ENCODE measurements at regions not wholly inside any gene's neighbourhood (a gene's known extent, or its start where the extent isn't known, plus 50 kb on each side); places are given as distances from the start of the nearest gene placed in this dataset.
"Not testable (repeated sequence)": the region's sequence is repeated elsewhere in the genome, so short reads cannot be mapped to it uniquely, and the experiment has no call there.

DNA sequence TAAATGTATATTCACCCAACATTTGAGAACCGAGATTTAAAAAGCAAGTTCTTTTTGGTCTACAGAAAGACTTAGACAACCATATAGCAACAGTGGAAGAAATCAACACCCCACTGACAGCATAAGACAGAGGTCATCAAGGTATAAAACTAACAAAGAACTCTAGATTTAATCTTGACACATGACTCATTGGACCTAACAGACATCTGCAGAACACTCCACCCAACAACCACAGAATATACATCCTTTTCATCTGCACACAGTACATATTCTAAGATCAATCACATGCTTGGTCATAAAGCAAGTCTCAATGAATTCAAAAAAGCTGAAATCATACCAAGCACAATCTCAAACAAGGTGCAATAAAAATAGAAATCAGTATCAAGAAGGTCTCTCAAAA is 65.8 kb downstream of the SPIN4 start:
- Histone ChIP-seq H3K9me3 (ENCODE audit: low read length) (no peaks in the 10 kb centered on the region), H3K4me2 (ENCODE audit: low read depth, low read length, poor library complexity, severe bottlenecking) (no peak overlapping the region), H3K4me3 (ENCODE audit: low read length) (no peak overlapping the region), H4K20me1 (ENCODE audit: insufficient read depth, low read depth, low read length) (no peaks in the 10 kb centered on the region), H3K9ac (ENCODE audit: low read length) (no peak overlapping the region), H3K9me2 (replicated peaks; ENCODE audit: insufficient read depth, low read length) (no peaks in the 10 kb centered on the region), H3K79me2 (ENCODE audit: low read length) (no peaks in the 10 kb centered on the region), H3K27ac (ENCODE audit: low read length) (no peak overlapping the region), H3K27me3 (ENCODE audit: low read length) (no peaks in the 10 kb centered on the region), H3K4me1 (ENCODE audit: low read length) (no peaks in the 10 kb centered on the region), H3K36me3 (ENCODE audit: insufficient read depth, low read length) (no peaks in the 10 kb centered on the region), H2AFZ (ENCODE audit: low read length) (no peak overlapping the region)
- DNase-seq = no peak

DNA sequence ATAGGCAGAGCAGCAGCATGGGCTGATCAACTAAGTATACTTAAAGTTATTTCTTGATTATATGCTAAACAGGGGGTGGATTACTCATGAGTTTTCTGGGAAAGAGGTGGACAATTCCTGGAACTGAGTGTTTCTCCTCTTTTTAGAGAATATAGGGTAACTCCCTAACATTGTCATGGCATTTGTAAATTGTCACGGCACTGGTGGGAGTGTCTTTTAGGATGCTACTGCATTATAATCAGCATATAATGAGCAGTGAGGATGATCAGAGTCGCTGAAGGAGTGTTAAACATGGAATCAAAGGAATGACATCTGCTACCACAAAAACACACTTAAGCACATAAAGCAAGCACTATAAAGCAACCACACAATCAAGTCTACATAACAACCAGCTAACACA is 66.5 kb downstream of the SPIN4 start:
- Histone ChIP-seq H3K9me2 (replicated peaks; ENCODE audit: insufficient read depth, low read length) (no peaks in the 10 kb centered on the region), H4K20me1 (ENCODE audit: insufficient read depth, low read depth, low read length) (no peaks in the 10 kb centered on the region), H3K4me1 (ENCODE audit: low read length) (no peaks in the 10 kb centered on the region), H3K4me3 (ENCODE audit: low read length) (no peak overlapping the region), H3K4me2 (ENCODE audit: low read depth, low read length, poor library complexity, severe bottlenecking) (no peak overlapping the region), H3K79me2 (ENCODE audit: low read length) (no peaks in the 10 kb centered on the region), H3K36me3 (ENCODE audit: insufficient read depth, low read length) (no peaks in the 10 kb centered on the region), H3K27me3 (ENCODE audit: low read length) (no peaks in the 10 kb centered on the region), H3K27ac (ENCODE audit: low read length) (no peak overlapping the region), H3K9ac (ENCODE audit: low read length) (no peak overlapping the region), H3K9me3 (ENCODE audit: low read length) (no peaks in the 10 kb centered on the region), H2AFZ (ENCODE audit: low read length) (no peak overlapping the region)
- DNase-seq = no peak

DNA sequence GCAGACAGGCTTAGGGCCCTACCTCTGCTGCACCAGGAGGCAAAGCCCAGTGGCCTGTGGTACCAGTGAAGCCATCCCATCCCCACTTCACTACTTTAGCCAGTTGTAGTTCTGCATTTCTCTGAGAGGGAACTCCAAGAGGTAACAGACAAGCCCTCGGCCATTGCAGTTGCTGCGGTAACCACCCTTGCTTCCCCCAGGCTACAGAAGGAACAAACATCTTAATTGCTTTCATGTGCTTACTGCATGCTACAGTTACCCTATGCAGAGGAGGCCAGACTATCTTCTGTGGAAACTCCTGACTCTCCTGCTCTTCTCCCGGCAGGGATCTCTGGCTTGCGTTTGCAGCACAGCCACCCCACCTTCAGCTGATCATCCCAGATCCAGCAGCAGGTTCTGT is 67.8 kb downstream of the SPIN4 start:
- H3K4me1 ChIP-seq (ENCODE audit: low read length) = no peaks in the 10 kb centered on the region
- no peak overlapping the region for H3K4me2 ChIP-seq (ENCODE audit: low read depth, low read length, poor library complexity, severe bottlenecking)
- no peak for DNase-seq

DNA sequence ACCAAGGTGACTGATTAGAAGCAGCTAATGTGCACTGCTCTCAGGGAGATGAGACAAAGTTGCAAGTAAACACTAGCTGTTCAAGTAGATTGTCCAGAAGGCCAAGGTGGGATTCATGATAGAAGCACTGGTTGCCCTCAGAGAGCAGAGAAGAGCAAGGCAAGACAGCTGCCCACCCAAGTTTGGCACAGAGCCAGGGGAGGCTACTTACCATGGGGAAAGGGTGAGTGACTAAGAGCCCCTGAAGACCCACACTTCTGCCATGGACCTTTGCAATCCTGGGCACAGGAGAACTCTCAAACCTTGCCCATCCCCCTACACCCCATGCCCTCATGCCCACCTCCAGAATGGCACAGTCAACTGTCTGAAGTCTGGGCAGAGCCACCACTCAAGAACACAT is 68.3 kb downstream of the SPIN4 start:
- Histone ChIP-seq H3K27me3 (ENCODE audit: low read length) (no peaks in the 10 kb centered on the region), H3K4me3 (ENCODE audit: low read length) (no peak overlapping the region), H3K9me2 (replicated peaks; ENCODE audit: insufficient read depth, low read length) (no peaks in the 10 kb centered on the region), H3K4me2 (ENCODE audit: low read depth, low read length, poor library complexity, severe bottlenecking) (no peak overlapping the region), H2AFZ (ENCODE audit: low read length) (no peak overlapping the region), H3K9me3 (ENCODE audit: low read length) (no peaks in the 10 kb centered on the region), H3K9ac (ENCODE audit: low read length) (no peak overlapping the region), H3K79me2 (ENCODE audit: low read length) (no peaks in the 10 kb centered on the region), H4K20me1 (ENCODE audit: insufficient read depth, low read depth, low read length) (no peaks in the 10 kb centered on the region), H3K27ac (ENCODE audit: low read length) (no peak overlapping the region), H3K4me1 (ENCODE audit: low read length) (no peaks in the 10 kb centered on the region), H3K36me3 (ENCODE audit: insufficient read depth, low read length) (no peaks in the 10 kb centered on the region)
- no peak for DNase-seq

More for the DNA sequence above, 67.8 kb downstream of the SPIN4 start:
- Histone ChIP-seq H3K27me3 (ENCODE audit: low read length) (no peaks in the 10 kb centered on the region), H2AFZ (ENCODE audit: low read length) (no peak overlapping the region), H3K9ac (ENCODE audit: low read length) (no peak overlapping the region), H3K27ac (ENCODE audit: low read length) (no peak overlapping the region), H4K20me1 (ENCODE audit: insufficient read depth, low read depth, low read length) (no peaks in the 10 kb centered on the region), H3K9me2 (replicated peaks; ENCODE audit: insufficient read depth, low read length) (no peaks in the 10 kb centered on the region), H3K4me3 (ENCODE audit: low read length) (no peak overlapping the region), H3K36me3 (ENCODE audit: insufficient read depth, low read length) (no peaks in the 10 kb centered on the region), H3K79me2 (ENCODE audit: low read length) (no peaks in the 10 kb centered on the region), H3K9me3 (ENCODE audit: low read length) (no peaks in the 10 kb centered on the region)

DNA sequence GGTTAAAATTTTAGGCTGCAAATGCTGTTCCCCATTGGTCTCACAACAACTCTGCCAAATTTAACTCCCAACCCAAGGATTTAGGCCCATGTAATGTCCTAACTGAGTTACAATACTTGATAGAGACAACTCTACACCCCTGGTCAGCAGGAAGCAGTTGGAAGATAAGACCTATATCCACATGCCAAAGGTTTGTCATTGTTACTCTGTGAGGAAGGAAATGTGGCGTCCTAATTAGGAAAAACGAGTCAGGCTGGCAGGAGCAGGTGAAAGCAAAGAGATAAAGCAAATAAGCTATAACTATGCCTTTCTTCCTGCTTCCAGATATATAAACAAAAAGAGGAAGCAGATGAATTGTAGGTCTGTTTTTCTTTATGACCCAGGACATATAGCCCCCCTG is 69.1 kb downstream of the SPIN4 start:
- no peaks in the 10 kb centered on the region for H3K9me3 ChIP-seq (ENCODE audit: low read length)
- no peak overlapping the region for H3K4me2 ChIP-seq (ENCODE audit: low read depth, low read length, poor library complexity, severe bottlenecking)
- H3K4me3 ChIP-seq (ENCODE audit: low read length) = no peak overlapping the region
- H4K20me1 ChIP-seq (ENCODE audit: insufficient read depth, low read depth, low read length) = no peaks in the 10 kb centered on the region
- DNase-seq = no peak
- no peak overlapping the region for H3K9ac ChIP-seq (ENCODE audit: low read length)
- no peaks in the 10 kb centered on the region for H3K79me2 ChIP-seq (ENCODE audit: low read length)
- H2AFZ ChIP-seq (ENCODE audit: low read length) = no peak overlapping the region
- no peak overlapping the region for H3K27ac ChIP-seq (ENCODE audit: low read length)
- no peaks in the 10 kb centered on the region for H3K27me3 ChIP-seq (ENCODE audit: low read length)
- no peaks in the 10 kb centered on the region for H3K4me1 ChIP-seq (ENCODE audit: low read length)
- H3K36me3 ChIP-seq (ENCODE audit: insufficient read depth, low read length) = no peaks in the 10 kb centered on the region
- H3K9me2 ChIP-seq (replicated peaks; ENCODE audit: insufficient read depth, low read length) = no peaks in the 10 kb centered on the region

DNA sequence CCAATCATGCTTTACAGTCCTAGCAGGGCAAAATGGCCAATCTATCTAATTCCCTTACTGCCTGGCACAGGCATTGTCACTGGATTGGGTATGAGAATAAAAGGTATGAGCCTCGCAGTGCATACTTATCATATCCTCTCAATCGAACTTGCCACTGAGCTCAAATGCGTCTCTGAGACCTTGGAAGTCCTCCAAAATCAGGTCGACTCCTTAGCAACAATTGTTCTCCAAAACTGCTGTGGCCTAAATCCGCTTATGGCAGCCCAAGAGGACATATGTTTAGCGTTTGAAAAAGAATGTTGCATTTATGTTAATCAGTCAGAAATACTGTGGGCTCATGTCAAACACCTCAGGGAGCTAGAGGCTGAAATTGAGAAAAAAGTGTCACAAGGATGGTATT is 69.7 kb downstream of the SPIN4 start:
- no peaks in the 10 kb centered on the region for H3K9me3 ChIP-seq (ENCODE audit: low read length)
- H3K36me3 ChIP-seq (ENCODE audit: insufficient read depth, low read length) = no peaks in the 10 kb centered on the region
- no peaks in the 10 kb centered on the region for H3K27me3 ChIP-seq (ENCODE audit: low read length)
- H3K9ac ChIP-seq (ENCODE audit: low read length) = no peak overlapping the region
- no peaks in the 10 kb centered on the region for H3K9me2 ChIP-seq (replicated peaks; ENCODE audit: insufficient read depth, low read length)
- H3K4me3 ChIP-seq (ENCODE audit: low read length) = no peak overlapping the region
- no peaks in the 10 kb centered on the region for H3K79me2 ChIP-seq (ENCODE audit: low read length)
- no peak overlapping the region for H3K27ac ChIP-seq (ENCODE audit: low read length)
- no peak overlapping the region for H3K4me2 ChIP-seq (ENCODE audit: low read depth, low read length, poor library complexity, severe bottlenecking)
- no peaks in the 10 kb centered on the region for H4K20me1 ChIP-seq (ENCODE audit: insufficient read depth, low read depth, low read length)
- H2AFZ ChIP-seq (ENCODE audit: low read length) = no peak overlapping the region
- no peak for DNase-seq
- H3K4me1 ChIP-seq (ENCODE audit: low read length) = no peaks in the 10 kb centered on the region

DNA sequence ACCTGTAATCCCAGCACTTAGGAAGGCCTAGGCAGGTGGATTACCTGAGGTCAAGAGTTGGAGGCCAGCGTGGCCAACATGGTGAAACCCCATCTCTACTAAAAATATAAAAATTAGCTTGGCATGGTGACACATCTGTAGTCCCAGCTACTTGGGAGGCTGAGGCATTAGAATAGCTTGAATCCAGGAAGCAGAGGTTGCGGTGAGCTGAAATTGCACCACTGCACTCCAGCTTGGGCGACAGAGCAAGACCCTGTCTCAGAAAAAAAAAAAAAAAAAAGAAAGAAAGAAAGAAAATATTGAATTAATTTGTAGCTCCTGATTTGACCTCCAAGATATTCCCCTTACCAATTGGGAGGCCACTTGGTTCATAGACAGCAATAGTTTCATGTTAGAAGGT is 73.7 kb downstream of the SPIN4 start:
- H4K20me1 ChIP-seq (ENCODE audit: insufficient read depth, low read depth, low read length); H3K9ac ChIP-seq (ENCODE audit: low read length); H3K4me1 ChIP-seq (ENCODE audit: low read length); H3K9me2 ChIP-seq (replicated peaks; ENCODE audit: insufficient read depth, low read length); H3K36me3 ChIP-seq (ENCODE audit: insufficient read depth, low read length); H2AFZ ChIP-seq (ENCODE audit: low read length); H3K4me3 ChIP-seq (ENCODE audit: low read length); H3K27me3 ChIP-seq (ENCODE audit: low read length); H3K27ac ChIP-seq (ENCODE audit: low read length); H3K4me2 ChIP-seq (ENCODE audit: low read depth, low read length, poor library complexity, severe bottlenecking); H3K9me3 ChIP-seq (ENCODE audit: low read length); DNase-seq; H3K79me2 ChIP-seq (ENCODE audit: low read length): not testable (repeated sequence)

DNA sequence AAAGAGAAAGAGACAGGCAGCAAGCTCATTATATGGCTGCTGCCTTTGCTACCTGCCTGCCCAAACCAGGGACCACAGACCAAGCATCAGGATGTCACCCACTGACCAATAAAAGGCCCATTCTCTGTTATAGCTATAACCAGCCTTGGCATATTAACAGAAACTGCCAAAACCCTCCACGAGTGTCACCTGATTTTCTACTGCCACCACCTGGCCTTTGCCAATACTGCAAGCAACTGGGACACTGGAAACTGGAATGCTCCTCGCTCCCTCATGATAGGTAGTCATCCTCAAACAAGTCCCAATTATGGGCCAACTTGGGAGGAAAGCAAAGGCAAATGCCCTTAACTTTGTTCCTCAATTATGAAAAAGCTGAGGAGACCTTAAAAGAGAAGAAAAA is 76.0 kb downstream of the SPIN4 start:
- no peak overlapping the region for H3K4me3 ChIP-seq (ENCODE audit: low read length)
- no peak overlapping the region for H3K4me2 ChIP-seq (ENCODE audit: low read depth, low read length, poor library complexity, severe bottlenecking)
- H3K79me2 ChIP-seq (ENCODE audit: low read length) = no peaks in the 10 kb centered on the region
- H3K9ac ChIP-seq (ENCODE audit: low read length) = no peak overlapping the region
- no peaks in the 10 kb centered on the region for H3K9me2 ChIP-seq (replicated peaks; ENCODE audit: insufficient read depth, low read length)
- H3K27ac ChIP-seq (ENCODE audit: low read length) = no peak overlapping the region
- no peaks in the 10 kb centered on the region for H3K9me3 ChIP-seq (ENCODE audit: low read length)
- H3K36me3 ChIP-seq (ENCODE audit: insufficient read depth, low read length) = no peaks in the 10 kb centered on the region
- H2AFZ ChIP-seq (ENCODE audit: low read length) = no peak overlapping the region
- no peaks in the 10 kb centered on the region for H3K4me1 ChIP-seq (ENCODE audit: low read length)
- H3K27me3 ChIP-seq (ENCODE audit: low read length) = no peaks in the 10 kb centered on the region
- no peaks in the 10 kb centered on the region for H4K20me1 ChIP-seq (ENCODE audit: insufficient read depth, low read depth, low read length)
- DNase-seq = peak; percentile 78

DNA sequence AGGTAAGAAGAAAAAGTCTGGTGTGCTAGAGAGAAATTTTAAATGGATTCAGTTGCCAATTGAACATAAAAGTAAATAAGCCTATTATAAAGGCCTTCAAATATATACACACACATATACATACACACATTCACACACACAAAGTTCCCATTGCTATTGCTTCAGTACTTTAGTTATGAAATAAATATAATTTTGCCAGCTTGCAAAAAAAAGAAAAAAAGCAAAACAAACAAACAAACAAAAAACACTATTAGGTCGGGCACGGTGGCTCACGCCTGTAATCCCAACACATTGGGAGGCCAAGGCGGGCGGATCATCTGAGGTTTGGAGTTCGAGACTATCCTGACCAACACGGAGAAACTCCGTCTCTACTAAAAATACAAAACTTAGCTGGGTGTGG is 80.3 kb downstream of the SPIN4 start:
- no peak overlapping the region for H3K4me3 ChIP-seq (ENCODE audit: low read length)
- H3K27me3 ChIP-seq (ENCODE audit: low read length) = no peaks in the 10 kb centered on the region
- H3K79me2 ChIP-seq (ENCODE audit: low read length) = no peaks in the 10 kb centered on the region
- H3K36me3 ChIP-seq (ENCODE audit: insufficient read depth, low read length) = no peaks in the 10 kb centered on the region
- no peak overlapping the region for H2AFZ ChIP-seq (ENCODE audit: low read length)
- DNase-seq = no peak
- H3K9me3 ChIP-seq (ENCODE audit: low read length) = no peaks in the 10 kb centered on the region
- H3K27ac ChIP-seq (ENCODE audit: low read length) = no peak overlapping the region
- H4K20me1 ChIP-seq (ENCODE audit: insufficient read depth, low read depth, low read length) = no peaks in the 10 kb centered on the region
- H3K4me2 ChIP-seq (ENCODE audit: low read depth, low read length, poor library complexity, severe bottlenecking) = no peak overlapping the region
- no peaks in the 10 kb centered on the region for H3K9me2 ChIP-seq (replicated peaks; ENCODE audit: insufficient read depth, low read length)
- H3K9ac ChIP-seq (ENCODE audit: low read length) = no peak overlapping the region
- no peaks in the 10 kb centered on the region for H3K4me1 ChIP-seq (ENCODE audit: low read length)

Measured in Karpas-422 (cell line).